Vagina (tissue), 2 donors: ENCODE measurements at regions not wholly inside any gene's neighbourhood (a gene's known extent, or its start where the extent isn't known, plus 50 kb on each side); places are given as distances from the start of the nearest gene placed in this dataset.

ENCODE experiments used
- CTCF ChIP-seq, 3 experiments: fragments of 450-650 bp in 2 of 3; fragments of 200-600 bp in 1 of 3; sonication (generic) in 1 of 3; IDR thresholded peaks; one replicate each; pipeline ENCODE4 v1.5.1; 2017 to 2019; ENCODE audit warnings: antibody characterized with exemption in 3 of 3, mild to moderate bottlenecking in 2 of 3, moderate library complexity in 2 of 3
- POLR2A ChIP-seq, 2 donors: fragments of 450-650 bp; IDR thresholded peaks; one replicate each; pipeline ENCODE4 v1.6.1; 2017; ENCODE audit warnings: antibody characterized with exemption in 2 of 2, mild to moderate bottlenecking in 2 of 2, moderate library complexity in 2 of 2

- TF ChIP-seq POLR2A (IDR thresholded peaks at IDR 0.05) = no peak
- no peak for TF ChIP-seq CTCF (IDR thresholded peaks at IDR 0.05)
These were observed 81.7 kb upstream of the ANO1 start for GRCh38 chr11:69996451-69996850.
